ENCODE measurements at regions not wholly inside any gene's neighbourhood (a gene's known extent, or its start where the extent isn't known, plus 50 kb on each side); places are given as distances from the start of the nearest gene placed in this dataset.

DNA sequence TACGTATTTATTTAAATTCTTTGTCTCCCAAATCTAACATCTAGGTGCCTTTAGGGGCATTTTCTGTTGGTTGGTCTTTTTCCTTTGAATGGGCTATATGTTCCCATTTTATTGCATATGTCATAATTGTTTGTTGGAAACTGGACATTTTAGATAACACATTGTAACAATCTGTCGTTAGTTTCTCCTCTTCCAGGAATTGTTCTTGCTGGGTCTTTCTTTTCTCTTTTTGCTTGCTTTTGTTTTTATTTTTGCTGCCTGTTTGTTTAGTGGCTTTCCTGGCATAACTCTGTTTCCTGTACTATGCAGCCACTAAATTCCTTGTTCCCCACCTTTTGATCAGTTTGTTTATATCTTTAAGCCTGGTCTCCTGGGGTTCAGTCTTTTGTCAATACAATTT, 244.3 kb upstream of the RTL1 start:
- TF ChIP-seq, protein P1, sequence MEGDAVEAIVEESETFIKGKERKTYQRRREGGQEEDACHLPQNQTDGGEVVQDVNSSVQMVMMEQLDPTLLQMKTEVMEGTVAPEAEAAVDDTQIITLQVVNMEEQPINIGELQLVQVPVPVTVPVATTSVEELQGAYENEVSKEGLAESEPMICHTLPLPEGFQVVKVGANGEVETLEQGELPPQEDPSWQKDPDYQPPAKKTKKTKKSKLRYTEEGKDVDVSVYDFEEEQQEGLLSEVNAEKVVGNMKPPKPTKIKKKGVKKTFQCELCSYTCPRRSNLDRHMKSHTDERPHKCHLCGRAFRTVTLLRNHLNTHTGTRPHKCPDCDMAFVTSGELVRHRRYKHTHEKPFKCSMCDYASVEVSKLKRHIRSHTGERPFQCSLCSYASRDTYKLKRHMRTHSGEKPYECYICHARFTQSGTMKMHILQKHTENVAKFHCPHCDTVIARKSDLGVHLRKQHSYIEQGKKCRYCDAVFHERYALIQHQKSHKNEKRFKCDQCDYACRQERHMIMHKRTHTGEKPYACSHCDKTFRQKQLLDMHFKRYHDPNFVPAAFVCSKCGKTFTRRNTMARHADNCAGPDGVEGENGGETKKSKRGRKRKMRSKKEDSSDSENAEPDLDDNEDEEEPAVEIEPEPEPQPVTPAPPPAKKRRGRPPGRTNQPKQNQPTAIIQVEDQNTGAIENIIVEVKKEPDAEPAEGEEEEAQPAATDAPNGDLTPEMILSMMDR (IDR thresholded peaks at IDR 0.05; ENCODE audit: extremely low read depth, insufficient read depth, missing control alignments), result no peak
- no peak for DNase-seq (ENCODE audit: low spot score)
- in situ Hi-C loops (cut with MboI; ENCODE audit: low pct_unique_long_range_greater_than_20kb, low sequenced_read_pairs, unreplicated experiment), result no loop called here

DNA sequence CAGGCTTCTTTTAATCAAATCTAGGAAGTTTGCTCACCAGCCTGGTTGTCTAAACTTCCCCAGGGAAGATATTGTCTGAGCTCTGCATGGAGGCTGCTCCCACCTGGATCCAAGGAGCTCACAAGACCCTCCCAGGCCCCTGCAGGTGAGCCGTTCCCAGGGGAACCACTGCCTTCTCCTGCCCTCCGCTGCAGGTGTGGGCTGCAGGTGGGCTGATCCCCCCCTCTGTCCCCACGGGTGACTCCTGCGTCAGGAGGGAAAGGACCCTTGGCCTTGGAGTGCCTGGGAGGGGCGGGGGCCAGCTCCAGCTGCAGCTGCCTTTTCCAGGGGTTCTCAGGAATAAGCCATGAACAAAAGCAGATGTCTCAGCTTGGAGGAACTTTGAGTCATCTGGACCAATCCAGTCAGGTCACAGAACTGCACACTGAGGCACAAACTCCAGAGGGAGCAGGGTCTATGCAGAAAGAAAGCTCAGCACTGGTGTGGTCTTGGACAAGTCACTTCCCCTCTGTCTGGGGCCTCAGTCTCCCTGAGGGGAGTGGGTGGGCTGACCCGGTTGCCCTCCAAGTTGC, 246.6 kb upstream of the RTL1 start:
- TF ChIP-seq, protein P1 (IDR thresholded peaks at IDR 0.05; ENCODE audit: extremely low read depth, insufficient read depth, missing control alignments), result no peak
- in situ Hi-C loops (cut with MboI; ENCODE audit: low pct_unique_long_range_greater_than_20kb, low sequenced_read_pairs, unreplicated experiment), result no loop called here
- no peak for DNase-seq (ENCODE audit: low spot score)

- in situ Hi-C loops (cut with MboI; ENCODE audit: low pct_unique_long_range_greater_than_20kb, low sequenced_read_pairs, unreplicated experiment), result no loop called here
- no peak for DNase-seq (ENCODE audit: low spot score)
- TF ChIP-seq, protein P1 (IDR thresholded peaks at IDR 0.05; ENCODE audit: extremely low read depth, insufficient read depth, missing control alignments), result no peak
These were observed 247.9 kb upstream of the RTL1 start for GRCh38 chr14:101151226-101151926.

DNA sequence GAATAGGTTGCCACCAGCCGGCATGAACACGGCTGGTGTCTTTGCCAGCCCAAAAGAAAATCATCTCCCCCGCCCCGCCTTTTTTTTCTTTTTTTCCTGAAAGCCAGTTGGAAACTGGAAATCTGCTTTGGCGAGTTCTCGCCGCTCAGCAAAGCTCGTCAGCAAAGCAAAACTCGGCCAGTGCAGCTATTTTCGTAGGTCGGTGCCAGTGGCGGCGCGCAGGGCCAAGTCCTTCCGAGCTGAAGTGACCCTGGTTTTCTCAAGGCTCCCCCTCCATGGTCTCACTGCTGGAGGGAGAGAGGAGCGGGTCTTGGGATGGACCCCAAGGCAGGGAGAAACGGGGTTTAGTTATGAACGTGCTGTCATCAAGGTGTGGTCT, 248.4 kb upstream of the RTL1 start:
- in situ Hi-C loops (cut with MboI; ENCODE audit: low pct_unique_long_range_greater_than_20kb, low sequenced_read_pairs, unreplicated experiment), result no loop called here
- no peak for DNase-seq (ENCODE audit: low spot score)
- TF ChIP-seq, protein P1 (IDR thresholded peaks at IDR 0.05; ENCODE audit: extremely low read depth, insufficient read depth, missing control alignments), result no peak

DNA sequence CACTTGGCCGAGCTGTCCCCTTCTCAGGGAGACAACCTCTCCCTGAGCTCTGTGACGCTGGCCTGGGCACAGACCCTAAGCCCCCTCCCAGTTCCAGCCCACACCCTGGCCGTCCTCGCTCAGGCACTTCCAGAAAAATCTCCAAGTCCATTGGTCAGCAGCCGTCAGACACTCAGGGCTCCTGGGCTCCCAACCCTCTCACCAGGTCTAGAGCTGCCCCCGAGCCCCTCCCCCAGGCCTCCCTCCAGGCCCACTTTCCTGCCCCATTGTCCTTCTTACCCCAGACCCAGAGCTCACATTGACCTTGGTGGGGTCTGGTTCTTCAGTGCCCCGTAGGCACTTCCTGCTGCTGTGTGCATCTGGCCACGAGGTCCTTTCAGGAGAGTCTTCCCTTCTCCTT, 249.3 kb upstream of the RTL1 start:
- TF ChIP-seq, protein P1 (IDR thresholded peaks at IDR 0.05; ENCODE audit: extremely low read depth, insufficient read depth, missing control alignments), result no peak
- DNase-seq (ENCODE audit: low spot score), result no peak
- in situ Hi-C loops (cut with MboI; ENCODE audit: low pct_unique_long_range_greater_than_20kb, low sequenced_read_pairs, unreplicated experiment), result no loop called here

DNA sequence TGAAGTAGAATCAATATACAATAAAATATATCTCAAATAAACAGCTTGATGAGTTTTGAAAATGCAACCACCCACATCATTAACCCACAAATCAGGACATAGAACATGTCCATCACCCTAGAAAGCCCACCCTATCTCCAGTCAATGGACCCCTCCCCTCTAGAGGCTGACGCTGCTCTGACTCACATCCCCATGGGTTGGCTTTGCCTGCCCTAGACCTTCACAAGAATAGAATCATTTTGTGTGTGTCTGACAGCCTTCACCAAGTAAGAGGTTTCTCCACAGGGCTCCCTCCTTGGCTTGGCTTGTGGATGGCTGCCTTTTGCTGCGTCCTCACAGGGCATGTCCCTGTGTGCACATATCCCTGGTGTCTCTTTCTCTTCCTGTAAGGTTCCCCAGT, 250.2 kb upstream of the RTL1 start:
- in situ Hi-C loops (cut with MboI; ENCODE audit: low pct_unique_long_range_greater_than_20kb, low sequenced_read_pairs, unreplicated experiment), result no loop called here
- TF ChIP-seq, protein P1 (IDR thresholded peaks at IDR 0.05; ENCODE audit: extremely low read depth, insufficient read depth, missing control alignments), result no peak
- no peak for DNase-seq (ENCODE audit: low spot score)
